SK-N-SH treated with all-trans-retinoic acid at 6 μM for 48 hours (cell line): ENCODE measurements at regions not wholly inside any gene's neighbourhood (a gene's known extent, or its start where the extent isn't known, plus 50 kb on each side); places are given as distances from the start of the nearest gene placed in this dataset.

Experiments
- ATAC-seq: fragments of 200-7000 bp; cut with Tn5 transposase; 3 replicates; pipeline ENCODE4 v1.9.1; 2020; ENCODE audit warnings: mild to moderate bottlenecking, moderate library complexity
- CSRNP3 ChIP-seq: fragments of 250-450 bp; sonication (Bioruptor Pico); IDR thresholded peaks from 2 replicates; pipeline ENCODE4 v1.5.1; 2021; ENCODE audit warnings: mild to moderate bottlenecking, moderate library complexity
- ESRRG ChIP-seq: fragments of 250-450 bp; sonication (Bioruptor Pico); IDR thresholded peaks from 2 replicates; pipeline ENCODE4 v1.6.1; 2021; ENCODE audit warnings: mild to moderate bottlenecking
- GLIS3 ChIP-seq: fragments of 250-450 bp; sonication (Bioruptor Pico); IDR thresholded peaks from 2 replicates; pipeline ENCODE4 v1.5.0; 2020; ENCODE audit warnings: mild to moderate bottlenecking, moderate library complexity
- ISL1 ChIP-seq: fragments of 250-450 bp; sonication (Bioruptor Pico); IDR thresholded peaks from 2 replicates; pipeline ENCODE4 v2.1.2; 2022; ENCODE audit warnings: mild to moderate bottlenecking, moderate library complexity
- OSR1 ChIP-seq: fragments of 250-450 bp; sonication (Bioruptor Pico); IDR thresholded peaks from 2 replicates; pipeline ENCODE4 v1.8.0; 2022; ENCODE audit warnings: moderate library complexity, mild to moderate bottlenecking, inconsistent platforms
- PATZ1 ChIP-seq: fragments of 250-450 bp; sonication (Bioruptor Pico); IDR thresholded peaks from 2 replicates; pipeline ENCODE4 v1.8.0; 2020; ENCODE audit warnings: mild to moderate bottlenecking, moderate library complexity, borderline replicate concordance
- POU6F1 ChIP-seq: fragments of 250-450 bp; sonication (Bioruptor Pico); IDR thresholded peaks from 2 replicates; pipeline ENCODE4 v1.8.0; 2021; ENCODE audit warnings: low read depth, mild to moderate bottlenecking, moderate library complexity, borderline replicate concordance
- PPARA ChIP-seq: fragments of 250-450 bp; sonication (Bioruptor Pico); IDR thresholded peaks from 2 replicates; pipeline ENCODE4 v1.5.0; 2020; ENCODE audit warnings: mild to moderate bottlenecking, borderline replicate concordance
- RARB ChIP-seq: fragments of 250-450 bp; sonication (Bioruptor Pico); IDR thresholded peaks from 2 replicates; pipeline ENCODE4 v1.8.0; 2021; ENCODE audit warnings: mild to moderate bottlenecking, moderate library complexity
- SNAI2 ChIP-seq: fragments of 250-450 bp; sonication (Bioruptor Pico); IDR thresholded peaks from 2 replicates; pipeline ENCODE4 v1.5.0; 2020; ENCODE audit warnings: mild to moderate bottlenecking, moderate library complexity
- TCF4 ChIP-seq: fragments of 250-450 bp; sonication (Bioruptor Pico); IDR thresholded peaks from 2 replicates; pipeline ENCODE4 v1.8.0; 2021; ENCODE audit warnings: mild to moderate bottlenecking, moderate library complexity, borderline replicate concordance
- TOX ChIP-seq: fragments of 250-450 bp; sonication (Bioruptor Pico); IDR thresholded peaks from 2 replicates; pipeline ENCODE4 v1.8.0; 2021; ENCODE audit warnings: mild to moderate bottlenecking, moderate library complexity, borderline replicate concordance
- TSHZ2 ChIP-seq: fragments of 250-450 bp; sonication (Bioruptor Pico); IDR thresholded peaks from 2 replicates; pipeline ENCODE4 v1.5.0; 2020; ENCODE audit warnings: mild to moderate bottlenecking, moderate library complexity
- ZC3H10 ChIP-seq: fragments of 250-450 bp; sonication (Bioruptor Pico); IDR thresholded peaks from 2 replicates; pipeline ENCODE4 v1.5.1; 2021; ENCODE audit warnings: mild to moderate bottlenecking, moderate library complexity
- ZFP3 ChIP-seq: fragments of 250-450 bp; sonication (Bioruptor Pico); IDR thresholded peaks from 2 replicates; pipeline ENCODE4 v1.5.0; 2020; ENCODE audit warnings: mild to moderate bottlenecking, moderate library complexity
- ZFP30 ChIP-seq: fragments of 450-650 bp; formaldehyde crosslinking; IDR thresholded peaks from 2 replicates; pipeline ENCODE4 v1.5.0; 2022; ENCODE audit warnings: mild to moderate bottlenecking, moderate library complexity
- ZNF70 ChIP-seq: fragments of 450-650 bp; formaldehyde crosslinking; IDR thresholded peaks from 2 replicates; pipeline ENCODE4 v1.5.0; 2020; ENCODE audit warnings: mild to moderate bottlenecking, moderate library complexity
- ZNF8 ChIP-seq: fragments of 450-650 bp; formaldehyde crosslinking; IDR thresholded peaks from 2 replicates; pipeline ENCODE4 v1.5.0; 2020; ENCODE audit warnings: mild to moderate bottlenecking, moderate library complexity

- TF ChIP-seq POU6F1 (CRISPR knock-in tag): no peak
- peak; percentile 64 for TF ChIP-seq ISL1 (CRISPR knock-in tag)
- TF ChIP-seq, all 23 proteins: peak for 1
- ATAC-seq: no peak
Measured at GRCh38 chr10:53123311-53123710, 350.7 kb upstream of the MBL2 start.

GRCh38 chr10:53122281-53122680 is 349.7 kb upstream of the MBL2 start:
- no peak for ATAC-seq
- TF ChIP-seq POU6F1 (CRISPR knock-in tag) (no peak), ESRRG (no peak), ZNF70 (CRISPR knock-in tag) (no peak)

GRCh38 chr10:53115660-53116059 is 343.1 kb upstream of the MBL2 start:
- TF ChIP-seq ZFP30 (CRISPR knock-in tag) (no peak), CSRNP3 (CRISPR knock-in tag) (no peak), RARB (CRISPR knock-in tag) (no peak), PATZ1 (CRISPR knock-in tag) (no peak), OSR1 (CRISPR knock-in tag) (no peak), ZNF8 (CRISPR knock-in tag) (no peak), ZFP3 (no peak), PPARA (CRISPR knock-in tag) (no peak), ESRRG (no peak), TOX (CRISPR knock-in tag) (no peak), ISL1 (CRISPR knock-in tag) (no peak), TCF4 (CRISPR knock-in tag) (no peak), GLIS3 (no peak), POU6F1 (CRISPR knock-in tag) (no peak), ZC3H10 (no peak)
- ATAC-seq: no peak

GRCh38 chr10:53111529-53111928 is 338.9 kb upstream of the MBL2 start:
- ATAC-seq: no peak
- TF ChIP-seq OSR1 (CRISPR knock-in tag): no peak

GRCh38 chr10:53109320-53109719 is 336.7 kb upstream of the MBL2 start:
- no peak for ATAC-seq

GRCh38 chr10:53108317-53108934 is 335.8 kb upstream of the MBL2 start:
- ATAC-seq: no peak
- no peak for TF ChIP-seq TSHZ2 (CRISPR knock-in tag)
- TF ChIP-seq POU6F1 (CRISPR knock-in tag): no peak
- no peak for TF ChIP-seq SNAI2 (CRISPR knock-in tag)
- TF ChIP-seq OSR1 (CRISPR knock-in tag): no peak
- TF ChIP-seq ISL1 (CRISPR knock-in tag): no peak

More at GRCh38 chr10:53109320-53109719, 336.7 kb upstream of the MBL2 start:
- TF ChIP-seq RARB (CRISPR knock-in tag) (no peak), ZC3H10 (no peak), ISL1 (CRISPR knock-in tag) (no peak)
